GM12878 (cell line): ENCODE measurements at regions not wholly inside any gene's neighbourhood (a gene's known extent, or its start where the extent isn't known, plus 50 kb on each side); places are given as distances from the start of the nearest gene placed in this dataset.
A peak's percentile ranks its signal among the peaks of the same experiment; 100 is the strongest.

Experiments
- ATAC-seq: fragments of 200-7000 bp; cut with Tn5 transposase; 3 replicates; pipeline ENCODE4 v1.9.1; 2020; ENCODE audit warnings: mild to moderate bottlenecking, moderate library complexity
- BruUV-seq: library from RNA; stranded (reverse); fragments of 400-500 nt; replicated peaks from 2 replicates; lab custom pipeline; 2021; lab: Mats Ljungman, UMichigan
- CTCF ChIA-PET: fragments of 300-600 bp; sonication (Branson Sonifier 250); formaldehyde crosslinking; extraction: SDS; loops from one replicate; lab custom pipeline; 2021; ENCODE audit warnings: inconsistent platforms; lab: Yijun Ruan, JAX
- POLR2A ChIA-PET: fragments of 350-600 bp; formaldehyde crosslinking; extraction: SDS; loops from one replicate; lab custom pipeline; 2021; ENCODE audit warnings: inconsistent platforms; lab: Charles Lee
- RAD21 ChIA-PET: fragments of 300-600 bp; sonication (Branson Sonifier 250); formaldehyde crosslinking; loops from one replicate; lab custom pipeline; 2023; ENCODE audit warnings: antibody characterized with exemption; ENCODE audit not compliant: unreplicated experiment; lab: Charles Lee
- SMC1A ChIA-PET: fragments of 300-600 bp; sonication (Branson Sonifier 250); formaldehyde crosslinking; loops from one replicate; lab custom pipeline; 2023; ENCODE audit not compliant: unreplicated experiment, uncharacterized antibody; lab: Charles Lee
- DNase-seq: peaks from one replicate; pipeline ENCODE4 v3.0.0-alpha.2; 2011; ENCODE audit warnings: low read depth, low spot score
- FAIRE-seq: peaks from 3 replicates; lab custom pipeline; 2011; peaks lifted over from hg19 to GRCh38; lab: Jason Lieb, UNC
- H2AFZ ChIP-seq: 2 replicates; pipeline ENCODE4 v1.6.0; 2011; ENCODE audit warnings: low read depth, low read length, control low read depth; ENCODE audit not compliant: control insufficient read depth
- H3K27ac ChIP-seq: 2 replicates; pipeline ENCODE4 v1.5.1; 2011; ENCODE audit warnings: control low read depth; ENCODE audit not compliant: control insufficient read depth, insufficient read depth
- H3K27me3 ChIP-seq, 2 experiments: replicated peaks in 1 of 2; 2 replicates each; pipeline versions ENCODE4 v1.6.0 to v1.6.1; 2011; ENCODE audit warnings: low read length in 1 of 2; ENCODE audit not compliant: control insufficient read depth in 2 of 2, insufficient read depth in 2 of 2
- H3K36me3 ChIP-seq, 2 experiments: 2 replicates each; pipeline ENCODE4 v1.5.1; 2011; ENCODE audit warnings: low read length in 1 of 2; ENCODE audit not compliant: control insufficient read depth in 2 of 2, insufficient read depth in 2 of 2
- H3K4me1 ChIP-seq: 2 replicates; pipeline ENCODE4 v1.6.1; 2011; ENCODE audit warnings: mild to moderate bottlenecking, low read length, moderate library complexity, mixed read lengths; ENCODE audit not compliant: control insufficient read depth, insufficient read depth
- H3K4me2 ChIP-seq: 2 replicates; pipeline ENCODE4 v1.6.0; 2011; ENCODE audit warnings: control low read depth; ENCODE audit not compliant: control insufficient read depth, insufficient read depth
- H3K4me3 ChIP-seq: fragments of 200-600 bp; sonication (generic); 2 replicates; pipeline ENCODE4 v1.5.1; 2016
- H3K79me2 ChIP-seq: 2 replicates; pipeline ENCODE4 v1.6.0; 2011; ENCODE audit warnings: low read length; ENCODE audit not compliant: control insufficient read depth, insufficient read depth
- H3K9ac ChIP-seq: 2 replicates; pipeline ENCODE4 v1.8.0; 2011; ENCODE audit warnings: low read length, control low read depth, mixed read lengths; ENCODE audit not compliant: control insufficient read depth, insufficient read depth
- H3K9me3 ChIP-seq: replicated peaks from 3 replicates; pipeline ENCODE4 v1.5.1; 2011; ENCODE audit warnings: mild to moderate bottlenecking, low read length; ENCODE audit not compliant: control insufficient read depth, insufficient read depth
- H4K20me1 ChIP-seq: 2 replicates; pipeline ENCODE4 v1.6.0; 2011; ENCODE audit not compliant: control insufficient read depth, insufficient read depth
- ASH2L ChIP-seq: fragments of 300-600, 200-600 bp; sonication (generic); IDR thresholded peaks from 2 replicates; pipeline ENCODE4 v1.6.1; 2017; ENCODE audit warnings: low read depth, mild to moderate bottlenecking, borderline replicate concordance
- BHLHE40 ChIP-seq, 2 experiments: fragments of 450-650 bp in 1 of 2; IDR thresholded peaks; 2 replicates each; pipeline ENCODE4 v1.6.1; 2011 to 2017; ENCODE audit warnings: low read depth in 2 of 2, borderline replicate concordance in 1 of 2, improper control_type of control experiment in 1 of 2, low read length in 1 of 2, mild to moderate bottlenecking in 1 of 2
- CHD1 ChIP-seq: IDR thresholded peaks from 2 replicates; pipeline ENCODE4 v1.6.1; 2012; ENCODE audit warnings: low read depth, low read length, improper control_type of control experiment
- FOXK2 ChIP-seq: fragments of 450-650 bp; IDR thresholded peaks from 2 replicates; pipeline ENCODE4 v1.6.1; 2017; ENCODE audit warnings: mild to moderate bottlenecking, moderate library complexity
- HDAC6 ChIP-seq: fragments of 200-600 bp; sonication (generic); IDR thresholded peaks from one replicate; pipeline ENCODE4 v1.8.0; 2017; ENCODE audit warnings: antibody characterized with exemption; ENCODE audit not compliant: unreplicated experiment
- IKZF1 ChIP-seq: fragments of 450-650 bp; conservative IDR thresholded peaks from 2 replicates; pipeline ENCODE4 v1.6.1; 2017; ENCODE audit warnings: antibody characterized with exemption, mild to moderate bottlenecking
- MLLT1 ChIP-seq: fragments of 450-650 bp; IDR thresholded peaks from 2 replicates; pipeline ENCODE4 v1.6.1; 2016; ENCODE audit warnings: mild to moderate bottlenecking
- MYB ChIP-seq: fragments of 150-350 bp; IDR thresholded peaks from 2 replicates; pipeline ENCODE4 v1.6.1; 2014; ENCODE audit warnings: mild to moderate bottlenecking, low read depth, low read length, borderline replicate concordance
- PBX3 ChIP-seq: IDR thresholded peaks from 2 replicates; pipeline ENCODE4 v1.6.1; 2011; ENCODE audit warnings: mild to moderate bottlenecking, low read depth, low read length, moderate library complexity; ENCODE audit not compliant: insufficient replicate concordance
- POLR2A ChIP-seq: IDR thresholded peaks from 2 replicates; pipeline ENCODE4 v1.6.1; 2011; ENCODE audit warnings: low read depth, mild to moderate bottlenecking, low read length
- POLR2AphosphoS5 ChIP-seq: IDR thresholded peaks from 2 replicates; pipeline ENCODE4 v1.6.1; 2011; ENCODE audit warnings: mild to moderate bottlenecking, low read length, inconsistent platforms
- RAD51 ChIP-seq: fragments of 450-650 bp; IDR thresholded peaks from 2 replicates; pipeline ENCODE4 v1.6.1; 2016; ENCODE audit warnings: moderate library complexity, mild to moderate bottlenecking, inconsistent platforms
- RB1 ChIP-seq: fragments of 450-650 bp; formaldehyde crosslinking; IDR thresholded peaks from 2 replicates; pipeline ENCODE4 v1.6.1; 2017; ENCODE audit warnings: mild to moderate bottlenecking, borderline replicate concordance
- SMC3 ChIP-seq: IDR thresholded peaks from 2 replicates; pipeline ENCODE4 v1.6.1; 2011; ENCODE audit warnings: low read length, improper control_type of control experiment, borderline replicate concordance
- SRF ChIP-seq, 2 experiments: IDR thresholded peaks; 2 replicates each; pipeline ENCODE4 v1.6.1; 2011; ENCODE audit warnings: low read depth in 2 of 2, low read length in 2 of 2, mild to moderate bottlenecking in 1 of 2, moderate library complexity in 1 of 2
- STAT1 ChIP-seq: fragments of 450-650 bp; conservative IDR thresholded peaks from 2 replicates; pipeline ENCODE4 v1.6.1; 2014; ENCODE audit warnings: antibody characterized with exemption, mild to moderate bottlenecking
- SUPT20H ChIP-seq: IDR thresholded peaks from 2 replicates; pipeline ENCODE4 v1.6.1; 2011; ENCODE audit warnings: low read depth, mild to moderate bottlenecking, low read length, moderate library complexity, borderline replicate concordance; ENCODE audit not compliant: control insufficient read depth
- SUZ12 ChIP-seq: fragments of 200-600 bp; sonication (generic); IDR thresholded peaks from one replicate; pipeline ENCODE4 v1.6.1; 2018; ENCODE audit warnings: antibody characterized with exemption, mild to moderate bottlenecking; ENCODE audit not compliant: unreplicated experiment
- TBL1XR1 ChIP-seq: IDR thresholded peaks from 2 replicates; pipeline ENCODE4 v1.6.1; 2012; ENCODE audit warnings: low read depth, low read length, improper control_type of control experiment
- WGBS: methylation state at CpG from one replicate; pipeline ENCODE4 v1.1.6; 2016; ENCODE audit warnings: low lambda C conversion rate; ENCODE audit not compliant: insufficient replicate concordance, insufficient coverage; ENCODE audit errors: missing lambda C conversion rate; 5-methylcytosine and 5-hydroxymethylcytosine counted together
- in situ Hi-C: fragments of 300-500 bp; cut with MboI; formaldehyde crosslinking; loops from 9 replicates; pipeline ENCODE4 v1.14.3; 2018; ENCODE audit warnings: mixed read lengths
- intact Hi-C: fragments of 100-400 bp; cut with micrococcal nuclease; formaldehyde crosslinking; loops from one replicate; pipeline ENCODE4 v1.14.2; 2022; ENCODE audit not compliant: unreplicated experiment
- TF ChIP-seq, protein P1 (sequence below): fragments of 450-650 bp; formaldehyde crosslinking; IDR thresholded peaks from 2 replicates; pipeline ENCODE4 v1.4.0; 2022; ENCODE audit warnings: mild to moderate bottlenecking, moderate library complexity

- TF ChIP-seq IKZF1 = no peak
Observed at GRCh38 chr6:11923621-11924020, 88.5 kb upstream of the HIVEP1 start (continued).

GRCh38 chr6:11922901-11923300 is 89.2 kb upstream of the HIVEP1 start:
- no peaks in the 10 kb centered on the region for H3K4me1 ChIP-seq
- RAD21 ChIA-PET = no interaction called here
- SMC1A ChIA-PET = interaction anchor here (0.8 to 1.6 kb wide), 7 partner anchors 9 to 732 kb away, joined by 3 to 9 read pairs (median 3); no protein-coding TSS in a partner anchor
- WGBS = 98% methylated on average over 2 of the region's 2 CpGs
- H4K20me1 ChIP-seq = no peaks in the 10 kb centered on the region
- FAIRE-seq = peak; percentile 41
- no peak for DNase-seq
- no peak overlapping the region for H2AFZ ChIP-seq
- in situ Hi-C loops = no loop called here
- POLR2A ChIA-PET = interaction anchor here (0.6 kb wide), 1 partner anchor 646 kb away, joined by 14 read pairs; no protein-coding TSS in a partner anchor
- no TSS peak for BruUV-seq
- H3K4me2 ChIP-seq = no peak overlapping the region
- no peaks in the 10 kb centered on the region for H3K27me3 ChIP-seq
- H3K9me3 ChIP-seq = no peaks in the 10 kb centered on the region
- CTCF ChIA-PET = interaction anchor here (1.0 kb wide), 1 partner anchor 311 kb away, joined by 3 read pairs; no protein-coding TSS in a partner anchor
- no peak overlapping the region for H3K4me3 ChIP-seq
- intact Hi-C loops = no loop called here
- H3K79me2 ChIP-seq = no peaks in the 10 kb centered on the region
- H3K27ac ChIP-seq = no peak overlapping the region
- H3K36me3 ChIP-seq = no peaks in the 10 kb centered on the region
- no peak overlapping the region for H3K9ac ChIP-seq
- no peak for ATAC-seq
- TF ChIP-seq CHD1 (no peak), PBX3 (no peak), BHLHE40 (IDR thresholded peaks at IDR 0.05; ENCODE audit: borderline replicate concordance in 1 of 2, low read depth in 2 of 2, low read length in 1 of 2) (no peak), RB1 (no peak), POLR2AphosphoS5 (no peak), SRF (IDR thresholded peaks at IDR 0.05; ENCODE audit: low read depth in 2 of 2, low read length in 2 of 2) (no peak), FOXK2 (no peak), HDAC6 (no peak), MYB (no peak), SUPT20H (no peak), SUZ12 (no peak), TBL1XR1 (no peak), MLLT1 (no peak), STAT1 (no peak), RAD51 (no peak), POLR2A (no peak), ASH2L (no peak), SMC3 (no peak)
- TF ChIP-seq, protein P1, sequence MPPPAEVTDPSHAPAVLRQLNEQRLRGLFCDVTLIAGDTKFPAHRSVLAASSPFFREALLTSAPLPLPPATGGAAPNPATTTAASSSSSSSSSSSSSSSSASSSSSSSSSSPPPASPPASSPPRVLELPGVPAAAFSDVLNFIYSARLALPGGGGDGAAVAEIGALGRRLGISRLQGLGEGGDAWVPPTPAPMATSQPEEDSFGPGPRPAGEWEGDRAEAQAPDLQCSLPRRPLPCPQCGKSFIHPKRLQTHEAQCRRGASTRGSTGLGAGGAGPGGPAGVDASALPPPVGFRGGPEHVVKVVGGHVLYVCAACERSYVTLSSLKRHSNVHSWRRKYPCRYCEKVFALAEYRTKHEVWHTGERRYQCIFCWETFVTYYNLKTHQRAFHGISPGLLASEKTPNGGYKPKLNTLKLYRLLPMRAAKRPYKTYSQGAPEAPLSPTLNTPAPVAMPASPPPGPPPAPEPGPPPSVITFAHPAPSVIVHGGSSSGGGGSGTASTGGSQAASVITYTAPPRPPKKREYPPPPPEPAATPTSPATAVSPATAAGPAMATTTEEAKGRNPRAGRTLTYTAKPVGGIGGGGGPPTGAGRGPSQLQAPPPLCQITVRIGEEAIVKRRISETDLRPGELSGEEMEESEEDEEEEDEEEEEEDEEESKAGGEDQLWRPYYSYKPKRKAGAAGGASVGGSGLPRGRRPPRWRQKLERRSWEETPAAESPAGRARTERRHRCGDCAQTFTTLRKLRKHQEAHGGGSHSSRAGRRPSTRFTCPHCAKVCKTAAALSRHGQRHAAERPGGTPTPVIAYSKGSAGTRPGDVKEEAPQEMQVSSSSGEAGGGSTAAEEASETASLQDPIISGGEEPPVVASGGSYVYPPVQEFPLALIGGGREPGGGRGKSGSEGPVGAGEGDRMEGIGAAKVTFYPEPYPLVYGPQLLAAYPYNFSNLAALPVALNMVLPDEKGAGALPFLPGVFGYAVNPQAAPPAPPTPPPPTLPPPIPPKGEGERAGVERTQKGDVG (CRISPR knock-in tag) = no peak
